HCT116 (cell line): ENCODE measurements at regions not wholly inside any gene's neighbourhood (a gene's known extent, or its start where the extent isn't known, plus 50 kb on each side); places are given as distances from the start of the nearest gene placed in this dataset.

Experiments
- ATAC-seq: fragments of 200-7000 bp; cut with Tn5 transposase; 2 replicates; pipeline ENCODE4 v1.9.1; 2020; ENCODE audit warnings: mild to moderate bottlenecking, moderate library complexity
- BruUV-seq: library from RNA; stranded (reverse); fragments of 400-500 nt; replicated peaks from 2 replicates; lab custom pipeline; 2021; lab: Mats Ljungman, UMichigan
- CTCF ChIA-PET: fragments of 300-600 bp; sonication (Branson Sonifier 250); formaldehyde crosslinking; loops from one replicate; lab custom pipeline; 2021; ENCODE audit warnings: antibody characterized with exemption; lab: Charles Lee
- POLR2A ChIA-PET: fragments of 300-600, 350-600 bp; sonication (Branson Sonifier 250); formaldehyde crosslinking; loops from one replicate; lab custom pipeline; 2021; ENCODE audit warnings: antibody characterized with exemption; lab: Charles Lee
- RAD21 ChIA-PET, 2 experiments: fragments of 300-600 bp; sonication (Branson Sonifier 250); formaldehyde crosslinking; loops; one replicate each; lab custom pipeline; 2023; ENCODE audit warnings: low total read pairs in 2 of 2; ENCODE audit not compliant: uncharacterized antibody in 2 of 2, unreplicated experiment in 2 of 2, low non-redundant PET in 1 of 2; lab: Charles Lee
- DNase-seq: peaks from one replicate; pipeline ENCODE4 v3.0.0-alpha.2; 2010; ENCODE audit warnings: low read depth, low spot score
- H2AFZ ChIP-seq: fragments of 200-600 bp; shearing (Covaris generic), sonication (generic); 2 replicates; pipeline ENCODE4 v1.6.1; 2017; ENCODE audit warnings: low read depth, mixed run types, mixed read lengths, antibody characterized with exemption, low read length; ENCODE audit not compliant: poor library complexity, severe bottlenecking
- H3K27ac ChIP-seq: 2 replicates; pipeline ENCODE4 v1.5.1; 2012; ENCODE audit warnings: low read depth, low read length
- H3K27me3 ChIP-seq: fragments of 200-600 bp; sonication (generic); 2 replicates; pipeline ENCODE4 v1.6.1; 2016; ENCODE audit warnings: mixed run types, low read length, mixed read lengths; ENCODE audit not compliant: insufficient read depth
- H3K36me3 ChIP-seq, 2 experiments: fragments of 200-500 bp in 1 of 2; fragments of 200-600 bp in 1 of 2; sonication (Bioruptor generic) in 1 of 2; sonication (generic) in 1 of 2; 2 replicates each; pipeline versions ENCODE4 v1.5.1 to v1.6.1; 2014 to 2016; ENCODE audit warnings: low read length in 2 of 2, inconsistent platforms in 1 of 2, mixed read lengths in 1 of 2, mixed run types in 1 of 2; ENCODE audit not compliant: insufficient read depth in 2 of 2, control insufficient read depth in 1 of 2
- H3K4me1 ChIP-seq, 2 experiments: fragments of 200-600 bp in 1 of 2; sonication (generic) in 1 of 2; 2 replicates each; pipeline versions ENCODE4 v1.5.1 to v1.6.1; 2012 to 2017; ENCODE audit warnings: low read length in 2 of 2, inconsistent platforms in 1 of 2, mild to moderate bottlenecking in 1 of 2, mixed read lengths in 1 of 2, mixed run types in 1 of 2, moderate library complexity in 1 of 2; ENCODE audit not compliant: insufficient read depth in 2 of 2, control insufficient read depth in 1 of 2
- H3K4me2 ChIP-seq: fragments of 200-600 bp; sonication (generic); 2 replicates; pipeline ENCODE4 v1.6.1; 2017; ENCODE audit warnings: mixed run types, low read length, mixed read lengths
- H3K4me3 ChIP-seq, 2 experiments: fragments of 200-600 bp in 1 of 2; sonication (generic) in 1 of 2; replicated peaks in 1 of 2; 2 replicates each; pipeline ENCODE4 v1.5.1; 2011 to 2016; ENCODE audit warnings: low read length in 2 of 2, control low read depth in 1 of 2, low read depth in 1 of 2, mild to moderate bottlenecking in 1 of 2, mixed read lengths in 1 of 2, mixed run types in 1 of 2
- H3K79me2 ChIP-seq: fragments of 200-600 bp; sonication (generic); 2 replicates; pipeline ENCODE4 v1.6.1; 2017; ENCODE audit warnings: mild to moderate bottlenecking, mixed run types, low read length, moderate library complexity, mixed read lengths; ENCODE audit not compliant: insufficient read depth
- H3K9ac ChIP-seq: fragments of 200-600 bp; sonication (generic); 2 replicates; pipeline ENCODE4 v1.6.1; 2016; ENCODE audit warnings: low read length, mixed read lengths
- H3K9me2 ChIP-seq: fragments of 200-600 bp; sonication (generic), shearing (Covaris generic); 2 replicates; pipeline ENCODE4 v1.6.1; 2017; ENCODE audit warnings: mixed run types, mild to moderate bottlenecking, moderate library complexity; ENCODE audit not compliant: insufficient read depth
- H3K9me3 ChIP-seq, 2 experiments: fragments of 200-500 bp in 1 of 2; fragments of 200-600 bp in 1 of 2; sonication (Bioruptor generic) in 1 of 2; sonication (generic) in 1 of 2; 2 replicates each; pipeline ENCODE4 v1.6.1; 2014 to 2017; ENCODE audit warnings: low read length in 2 of 2, mixed read lengths in 2 of 2, inconsistent platforms in 1 of 2, low read depth in 1 of 2, mild to moderate bottlenecking in 1 of 2, mixed run types in 1 of 2, moderate library complexity in 1 of 2; ENCODE audit not compliant: control insufficient read depth in 1 of 2, insufficient read depth in 1 of 2
- H4K20me1 ChIP-seq: fragments of 200-600 bp; sonication (generic), shearing (Covaris generic); 2 replicates; pipeline ENCODE4 v1.6.1; 2017; ENCODE audit warnings: mixed run types, mild to moderate bottlenecking, moderate library complexity; ENCODE audit not compliant: insufficient read depth
- ATF3 ChIP-seq: IDR thresholded peaks from 2 replicates; pipeline ENCODE4 v1.6.1; 2012
- CBX3 ChIP-seq: IDR thresholded peaks from 2 replicates; pipeline ENCODE4 v1.6.1; 2012; ENCODE audit warnings: low read depth
- CEBPB ChIP-seq: IDR thresholded peaks from 2 replicates; pipeline ENCODE4 v1.6.1; 2012; ENCODE audit warnings: low read depth
- CTCF ChIP-seq, 3 experiments: fragments of 200-600 bp in 1 of 3; sonication (generic) in 1 of 3; IDR thresholded peaks in 2 of 3; conservative IDR thresholded peaks in 1 of 3; 2 replicates each; pipeline ENCODE4 v1.5.1; 2012 to 2017; ENCODE audit warnings: low read depth in 2 of 3, low read length in 2 of 3, antibody characterized with exemption in 1 of 3, borderline replicate concordance in 1 of 3, control low read depth in 1 of 3, mild to moderate bottlenecking in 1 of 3, mixed read lengths in 1 of 3, mixed run types in 1 of 3, moderate library complexity in 1 of 3; ENCODE audit not compliant: insufficient read depth in 1 of 3
- EGR1 ChIP-seq: IDR thresholded peaks from 2 replicates; pipeline ENCODE4 v1.6.1; 2012; ENCODE audit warnings: low read depth
- EZH2 ChIP-seq: fragments of 200-600 bp; sonication (generic); IDR thresholded peaks from 2 replicates; pipeline ENCODE4 v1.6.1; 2017; ENCODE audit warnings: antibody characterized with exemption, mixed run types
- FOSL1 ChIP-seq: IDR thresholded peaks from 2 replicates; pipeline ENCODE4 v1.6.1; 2012; ENCODE audit warnings: low read depth
- JUND ChIP-seq: IDR thresholded peaks from 2 replicates; pipeline ENCODE4 v1.6.1; 2012
- MAX ChIP-seq: IDR thresholded peaks from 2 replicates; pipeline ENCODE4 v1.6.1; 2012
- POLR2A ChIP-seq: IDR thresholded peaks from 2 replicates; pipeline ENCODE4 v1.7.0; 2011; ENCODE audit warnings: borderline replicate concordance; ENCODE audit not compliant: insufficient read depth, insufficient read length; ENCODE audit errors: extremely low read depth
- POLR2AphosphoS5 ChIP-seq: IDR thresholded peaks from 2 replicates; pipeline ENCODE4 v1.6.1; 2011; ENCODE audit warnings: mild to moderate bottlenecking, low read depth, low read length, moderate library complexity
- RAD21 ChIP-seq: IDR thresholded peaks from 2 replicates; pipeline ENCODE4 v1.6.1; 2012; ENCODE audit warnings: low read depth, mild to moderate bottlenecking
- REST ChIP-seq: IDR thresholded peaks from 2 replicates; pipeline ENCODE4 v1.6.1; 2012; ENCODE audit warnings: low read depth
- SIN3A ChIP-seq: IDR thresholded peaks from 2 replicates; pipeline ENCODE4 v1.6.1; 2012; ENCODE audit warnings: low read depth
- SP1 ChIP-seq: IDR thresholded peaks from 2 replicates; pipeline ENCODE4 v1.6.1; 2012; ENCODE audit warnings: low read depth
- TCF7L2 ChIP-seq: IDR thresholded peaks from 2 replicates; pipeline ENCODE4 v1.7.0; 2011; ENCODE audit warnings: borderline replicate concordance, inconsistent platforms; ENCODE audit not compliant: insufficient read depth, insufficient read length; ENCODE audit errors: extremely low read depth
- YY1 ChIP-seq: IDR thresholded peaks from 2 replicates; pipeline ENCODE4 v1.6.1; 2011; ENCODE audit warnings: low read length, low read depth, moderate library complexity, mild to moderate bottlenecking; ENCODE audit not compliant: insufficient replicate concordance; ENCODE audit errors: extremely low read depth
- ZBTB33 ChIP-seq: IDR thresholded peaks from 2 replicates; pipeline ENCODE4 v1.6.1; 2011; ENCODE audit warnings: mild to moderate bottlenecking, low read length, moderate library complexity; ENCODE audit not compliant: insufficient replicate concordance; ENCODE audit errors: extremely low read depth
- ZFX ChIP-seq: fragments of 450-650 bp; IDR thresholded peaks from 2 replicates; pipeline ENCODE4 v1.6.1; 2017
- ZNF274 ChIP-seq: fragments of 200-500 bp; sonication (Bioruptor generic); IDR thresholded peaks from 2 replicates; pipeline ENCODE4 v1.6.1; 2014; ENCODE audit warnings: mild to moderate bottlenecking, low read depth, low read length, inconsistent platforms
- intact Hi-C: fragments of 100-400 bp; cut with micrococcal nuclease; formaldehyde crosslinking; loops from 2 replicates; pipeline ENCODE4 v1.10.0; 2022

GRCh38 chr21:14657241-14658008 is 111.3 kb upstream of the SAMSN1 start:
- H3K27ac ChIP-seq = no peak overlapping the region
- POLR2A ChIA-PET = no interaction called here
- BruUV-seq = no TSS peak
- intact Hi-C loops = no loop called here
- TF ChIP-seq YY1 (no peak), POLR2A (no peak), REST (no peak), EGR1 (no peak), EZH2 (no peak), FOSL1 (no peak), ZBTB33 (no peak), CEBPB (no peak), RAD21 (no peak), SP1 (no peak), ZNF274 (no peak), CBX3 (no peak), SIN3A (no peak), CTCF (IDR thresholded peaks at IDR 0.05 in 2 of 3, conservative IDR thresholded peaks at IDR 0.05 in 1 of 3; ENCODE audit: borderline replicate concordance in 1 of 3, insufficient read depth in 1 of 3, low read depth in 2 of 3, low read length in 2 of 3) (no peak), POLR2AphosphoS5 (no peak), ATF3 (no peak), MAX (no peak), JUND (no peak), ZFX (no peak), TCF7L2 (no peak)
- no peak overlapping the region for H2AFZ ChIP-seq
- CTCF ChIA-PET = no interaction called here
- no peak overlapping the region for H3K4me3 ChIP-seq
- H3K4me1 ChIP-seq = no peaks in the 10 kb centered on the region
- no peaks in the 10 kb centered on the region for H3K79me2 ChIP-seq
- H3K9me3 ChIP-seq = peaks cover 0 to 6% of the 10 kb centered on the region in 2 experiments; a peak in 2 of 4 replicates
- ATAC-seq (no peak), DNase-seq (no peak)
- H3K9ac ChIP-seq = no peak overlapping the region
- H3K27me3 ChIP-seq = no peaks in the 10 kb centered on the region
- no peaks in the 10 kb centered on the region for H3K36me3 ChIP-seq
- H4K20me1 ChIP-seq = no peaks in the 10 kb centered on the region
- H3K4me2 ChIP-seq = no peak overlapping the region
- RAD21 ChIA-PET = no interaction called here
- H3K9me2 ChIP-seq = no peaks in the 10 kb centered on the region
